PC-9 (cell line): ENCODE measurements at regions not wholly inside any gene's neighbourhood (a gene's known extent, or its start where the extent isn't known, plus 50 kb on each side); places are given as distances from the start of the nearest gene placed in this dataset.

ENCODE experiments used
- CTCF ChIP-seq: fragments of 200-600 bp; sonication (generic); conservative IDR thresholded peaks from 2 replicates; pipeline ENCODE4 v1.6.1; 2017; ENCODE audit warnings: mixed run types, antibody characterized with exemption, mild to moderate bottlenecking, moderate library complexity
- EZH2 ChIP-seq: fragments of 200-600 bp; sonication (generic); IDR thresholded peaks from 2 replicates; pipeline ENCODE4 v1.8.0; 2017; ENCODE audit warnings: antibody characterized with exemption, low read depth

GRCh38 chr15:22253676-22254408 lies 173.5 kb downstream of the OR4M2 start:
- no peak for TF ChIP-seq CTCF
- no peak for TF ChIP-seq EZH2
